ENCODE measurements at regions not wholly inside any gene's neighbourhood (a gene's known extent, or its start where the extent isn't known, plus 50 kb on each side); places are given as distances from the start of the nearest gene placed in this dataset.

GRCh38 chr6:47138046-47138445 is 95.9 kb upstream of the ADGRF1 start:
- TF ChIP-seq, protein P1, sequence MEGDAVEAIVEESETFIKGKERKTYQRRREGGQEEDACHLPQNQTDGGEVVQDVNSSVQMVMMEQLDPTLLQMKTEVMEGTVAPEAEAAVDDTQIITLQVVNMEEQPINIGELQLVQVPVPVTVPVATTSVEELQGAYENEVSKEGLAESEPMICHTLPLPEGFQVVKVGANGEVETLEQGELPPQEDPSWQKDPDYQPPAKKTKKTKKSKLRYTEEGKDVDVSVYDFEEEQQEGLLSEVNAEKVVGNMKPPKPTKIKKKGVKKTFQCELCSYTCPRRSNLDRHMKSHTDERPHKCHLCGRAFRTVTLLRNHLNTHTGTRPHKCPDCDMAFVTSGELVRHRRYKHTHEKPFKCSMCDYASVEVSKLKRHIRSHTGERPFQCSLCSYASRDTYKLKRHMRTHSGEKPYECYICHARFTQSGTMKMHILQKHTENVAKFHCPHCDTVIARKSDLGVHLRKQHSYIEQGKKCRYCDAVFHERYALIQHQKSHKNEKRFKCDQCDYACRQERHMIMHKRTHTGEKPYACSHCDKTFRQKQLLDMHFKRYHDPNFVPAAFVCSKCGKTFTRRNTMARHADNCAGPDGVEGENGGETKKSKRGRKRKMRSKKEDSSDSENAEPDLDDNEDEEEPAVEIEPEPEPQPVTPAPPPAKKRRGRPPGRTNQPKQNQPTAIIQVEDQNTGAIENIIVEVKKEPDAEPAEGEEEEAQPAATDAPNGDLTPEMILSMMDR (IDR thresholded peaks at IDR 0.05): no peak
- no peaks in the 10 kb centered on the region for H3K36me3 ChIP-seq
- DNase-seq (no peak), ATAC-seq (no peak)
- intact Hi-C loops (cut with DNase I): no loop called here
- no peak overlapping the region for H3K27ac ChIP-seq
- no peaks in the 10 kb centered on the region for H3K9me3 ChIP-seq
- H3K4me3 ChIP-seq: no peak overlapping the region
- peaks cover 21% of the 10 kb centered on the region for H3K4me1 ChIP-seq
- H3K27me3 ChIP-seq (ENCODE audit: low read depth): no peaks in the 10 kb centered on the region

DNA sequence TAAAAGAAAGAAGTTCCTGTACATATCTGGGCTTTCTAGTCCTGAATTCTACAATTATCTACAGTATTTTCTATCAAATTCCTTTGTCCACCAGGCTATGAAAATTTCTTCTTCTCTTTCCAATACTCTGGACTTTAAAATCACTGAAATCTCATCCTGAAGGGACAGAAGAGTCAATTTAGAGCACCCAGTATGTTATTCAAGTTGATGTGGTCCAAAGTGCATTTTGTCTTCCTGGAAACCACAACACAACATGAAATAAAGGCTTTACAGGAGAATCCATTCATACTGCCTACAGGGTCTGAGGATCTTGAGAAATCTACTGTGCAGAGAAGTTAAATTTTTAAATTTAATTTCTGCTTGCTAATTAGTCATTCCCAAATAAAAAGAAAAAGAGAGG is 94.9 kb upstream of the ADGRF1 start:
- peaks cover 21% of the 10 kb centered on the region for H3K4me1 ChIP-seq
- no peaks in the 10 kb centered on the region for H3K27me3 ChIP-seq (ENCODE audit: low read depth)
- H3K4me3 ChIP-seq: no peak overlapping the region
- intact Hi-C loops (cut with DNase I): no loop called here
- H3K36me3 ChIP-seq: no peaks in the 10 kb centered on the region
- no peak overlapping the region for H3K27ac ChIP-seq
- ATAC-seq: no peak
- no peaks in the 10 kb centered on the region for H3K9me3 ChIP-seq
- TF ChIP-seq, protein P1 (IDR thresholded peaks at IDR 0.05): no peak
- no peak for DNase-seq

DNA sequence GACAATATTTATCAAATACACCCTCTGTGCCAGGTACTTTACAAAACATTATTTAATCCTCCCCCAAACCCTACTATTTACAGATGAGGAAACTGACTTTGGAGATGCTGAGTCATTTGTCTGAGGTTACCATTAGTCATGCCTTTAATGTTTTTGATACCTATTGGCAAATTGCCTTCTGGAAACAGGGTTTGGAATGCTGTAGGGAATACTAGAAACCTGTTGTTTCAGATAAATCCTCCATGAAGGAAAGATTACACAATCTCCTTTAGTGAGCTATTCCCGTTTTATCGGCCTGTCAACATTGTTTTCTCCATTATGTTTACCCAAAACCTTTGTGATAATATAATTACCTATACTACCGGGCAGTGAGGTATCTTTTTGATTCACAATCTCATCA is 93.6 kb upstream of the ADGRF1 start:
- intact Hi-C loops (cut with DNase I): no loop called here
- Histone ChIP-seq H3K4me3 (no peak overlapping the region), H3K36me3 (no peaks in the 10 kb centered on the region), H3K4me1 (peaks cover 21% of the 10 kb centered on the region), H3K27ac (no peak overlapping the region), H3K9me3 (no peaks in the 10 kb centered on the region), H3K27me3 (ENCODE audit: low read depth) (no peaks in the 10 kb centered on the region)
- DNase-seq (no peak), ATAC-seq (peak; percentile 29 to 86)
- TF ChIP-seq, protein P1 (IDR thresholded peaks at IDR 0.05): no peak

DNA sequence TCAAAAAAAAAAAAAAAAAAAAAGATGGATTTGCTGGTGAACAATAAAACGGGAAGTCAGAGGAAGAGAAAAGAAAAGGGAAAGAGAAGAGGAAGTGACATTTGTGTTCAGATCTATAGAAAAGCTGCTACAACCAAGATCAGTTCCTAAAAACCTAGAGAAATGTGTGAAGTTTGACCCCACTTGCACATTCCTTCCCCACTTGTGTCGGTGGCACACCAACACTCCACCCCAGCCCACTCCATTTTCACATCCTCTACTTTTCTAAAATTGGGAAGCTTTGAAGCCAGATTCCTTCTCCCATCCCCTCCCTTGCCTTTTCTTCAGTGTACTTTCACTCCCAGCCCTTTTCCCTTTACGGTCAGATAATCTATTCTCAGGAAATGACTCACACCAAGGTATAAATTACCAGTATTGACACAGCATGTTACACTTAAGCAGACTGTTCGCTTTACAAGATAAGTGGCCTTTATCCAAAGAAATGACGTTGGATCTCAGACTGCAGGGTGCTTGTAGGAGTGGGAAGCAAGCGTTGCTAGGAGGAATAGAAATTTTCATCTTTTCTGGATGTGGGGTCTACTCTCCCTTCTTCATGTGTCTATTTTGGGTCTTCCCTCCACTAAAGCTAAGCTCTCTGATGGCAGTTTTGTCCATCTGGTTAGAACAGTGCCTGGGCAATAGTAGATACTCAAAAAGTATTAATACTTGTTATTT is 92.5 kb upstream of the ADGRF1 start:
- no peak overlapping the region for H3K4me3 ChIP-seq
- no peaks in the 10 kb centered on the region for H3K36me3 ChIP-seq
- no peaks in the 10 kb centered on the region for H3K27me3 ChIP-seq (ENCODE audit: low read depth)
- intact Hi-C loops (cut with DNase I): no loop called here
- no peak overlapping the region for H3K27ac ChIP-seq
- TF ChIP-seq, protein P1 (IDR thresholded peaks at IDR 0.05): no peak
- H3K4me1 ChIP-seq: peaks cover 24% of the 10 kb centered on the region
- H3K9me3 ChIP-seq: no peaks in the 10 kb centered on the region
- ATAC-seq: peak; percentile 83 to 93
- no peak for DNase-seq

DNA sequence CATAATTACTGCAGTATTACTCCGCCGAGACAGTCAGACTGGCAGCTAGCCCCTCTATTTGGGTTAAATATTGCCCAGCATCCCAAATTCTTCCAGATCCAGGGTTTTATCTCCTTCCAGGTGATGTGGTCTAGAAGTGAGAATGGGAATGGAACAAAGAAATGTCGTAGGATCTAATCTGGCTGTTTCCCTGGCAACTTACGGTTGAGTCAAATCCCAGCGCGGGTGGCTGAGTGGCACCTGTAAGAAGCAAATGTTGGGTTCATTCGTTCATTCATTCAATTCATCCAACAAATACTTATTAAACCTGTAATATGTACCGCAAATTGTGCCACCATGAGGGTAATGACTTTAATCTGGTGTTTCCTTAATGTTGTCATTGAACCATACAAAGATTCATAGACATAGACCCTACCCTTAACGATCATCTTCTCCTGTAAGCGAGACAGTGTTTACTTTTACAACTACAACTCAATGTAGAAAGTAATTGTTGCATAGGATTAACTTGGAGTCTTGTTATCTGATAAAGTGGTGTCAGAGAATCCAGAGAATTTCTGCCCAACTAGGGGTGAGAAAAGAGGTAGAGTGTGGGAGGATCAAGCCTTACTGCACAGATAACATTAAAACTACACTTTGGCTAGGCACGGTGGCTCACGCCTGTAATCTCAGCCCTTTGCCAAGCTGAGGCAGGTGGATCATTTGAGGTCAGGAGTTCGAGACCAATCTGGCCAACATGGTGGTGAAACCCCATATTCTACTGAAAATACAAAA is 91.3 kb upstream of the ADGRF1 start:
- intact Hi-C loops (cut with DNase I): no loop called here
- Histone ChIP-seq H3K4me1 (peaks cover 25% of the 10 kb centered on the region), H3K36me3 (no peaks in the 10 kb centered on the region), H3K27ac (no peak overlapping the region), H3K27me3 (ENCODE audit: low read depth) (no peaks in the 10 kb centered on the region), H3K4me3 (no peak overlapping the region), H3K9me3 (no peaks in the 10 kb centered on the region)
- ATAC-seq: no peak
- TF ChIP-seq, protein P1 (IDR thresholded peaks at IDR 0.05): no peak
- no peak for DNase-seq

Data from lower lobe of right lung (tissue), 2 donors.